Endothelial cell (in vitro differentiated cells): ENCODE measurements at regions not wholly inside any gene's neighbourhood (a gene's known extent, or its start where the extent isn't known, plus 50 kb on each side); places are given as distances from the start of the nearest gene placed in this dataset.
"Not testable (repeated sequence)": the region's sequence is repeated elsewhere in the genome, so short reads cannot be mapped to it uniquely, and the experiment has no call there.

Source experiments
- DNase-seq: peaks from one replicate; pipeline ENCODE4 v3.0.0; 2021; ENCODE audit warnings: low spot score
- H3K27ac Mint-ChIP-seq: one replicate; pipeline ENCODE4 v1.8.0; 2021; ENCODE audit warnings: mixed read lengths, inconsistent platforms; ENCODE audit not compliant: unreplicated experiment
- H3K27me3 Mint-ChIP-seq: one replicate; pipeline ENCODE4 v1.8.0; 2021; ENCODE audit warnings: mild to moderate bottlenecking, moderate library complexity, mixed read lengths, inconsistent platforms; ENCODE audit not compliant: unreplicated experiment
- H3K36me3 Mint-ChIP-seq: one replicate; pipeline ENCODE4 v1.8.0; 2021; ENCODE audit warnings: mild to moderate bottlenecking, low read depth, mixed read lengths, inconsistent platforms; ENCODE audit not compliant: unreplicated experiment
- H3K4me1 Mint-ChIP-seq: one replicate; pipeline ENCODE4 v1.8.0; 2021; ENCODE audit warnings: mild to moderate bottlenecking, mixed read lengths, inconsistent platforms; ENCODE audit not compliant: unreplicated experiment
- H3K4me3 Mint-ChIP-seq: one replicate; pipeline ENCODE4 v1.8.0; 2021; ENCODE audit warnings: mild to moderate bottlenecking, mixed read lengths, inconsistent platforms; ENCODE audit not compliant: unreplicated experiment
- H3K9me3 Mint-ChIP-seq: one replicate; pipeline ENCODE4 v1.8.0; 2021; ENCODE audit warnings: mixed read lengths, inconsistent platforms; ENCODE audit not compliant: unreplicated experiment
- TF ChIP-seq, protein P1 (sequence below): fragments of 200-600 bp; sonication (generic); IDR thresholded peaks from one replicate; pipeline ENCODE4 v1.5.0; 2021; ENCODE audit warnings: antibody characterized with exemption; ENCODE audit not compliant: unreplicated experiment

GRCh38 chr5:40441733-40442132, 238.0 kb upstream of the PTGER4 start:
- H3K4me3 Mint-ChIP-seq = no peak overlapping the region
- no peaks in the 10 kb centered on the region for H3K9me3 Mint-ChIP-seq
- DNase-seq = no peak
- no peak overlapping the region for H3K27ac Mint-ChIP-seq
- peaks cover 4% of the 10 kb centered on the region for H3K4me1 Mint-ChIP-seq
- no peaks in the 10 kb centered on the region for H3K36me3 Mint-ChIP-seq
- TF ChIP-seq, protein P1, sequence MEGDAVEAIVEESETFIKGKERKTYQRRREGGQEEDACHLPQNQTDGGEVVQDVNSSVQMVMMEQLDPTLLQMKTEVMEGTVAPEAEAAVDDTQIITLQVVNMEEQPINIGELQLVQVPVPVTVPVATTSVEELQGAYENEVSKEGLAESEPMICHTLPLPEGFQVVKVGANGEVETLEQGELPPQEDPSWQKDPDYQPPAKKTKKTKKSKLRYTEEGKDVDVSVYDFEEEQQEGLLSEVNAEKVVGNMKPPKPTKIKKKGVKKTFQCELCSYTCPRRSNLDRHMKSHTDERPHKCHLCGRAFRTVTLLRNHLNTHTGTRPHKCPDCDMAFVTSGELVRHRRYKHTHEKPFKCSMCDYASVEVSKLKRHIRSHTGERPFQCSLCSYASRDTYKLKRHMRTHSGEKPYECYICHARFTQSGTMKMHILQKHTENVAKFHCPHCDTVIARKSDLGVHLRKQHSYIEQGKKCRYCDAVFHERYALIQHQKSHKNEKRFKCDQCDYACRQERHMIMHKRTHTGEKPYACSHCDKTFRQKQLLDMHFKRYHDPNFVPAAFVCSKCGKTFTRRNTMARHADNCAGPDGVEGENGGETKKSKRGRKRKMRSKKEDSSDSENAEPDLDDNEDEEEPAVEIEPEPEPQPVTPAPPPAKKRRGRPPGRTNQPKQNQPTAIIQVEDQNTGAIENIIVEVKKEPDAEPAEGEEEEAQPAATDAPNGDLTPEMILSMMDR = no peak
- H3K27me3 Mint-ChIP-seq = no peaks in the 10 kb centered on the region

DNA sequence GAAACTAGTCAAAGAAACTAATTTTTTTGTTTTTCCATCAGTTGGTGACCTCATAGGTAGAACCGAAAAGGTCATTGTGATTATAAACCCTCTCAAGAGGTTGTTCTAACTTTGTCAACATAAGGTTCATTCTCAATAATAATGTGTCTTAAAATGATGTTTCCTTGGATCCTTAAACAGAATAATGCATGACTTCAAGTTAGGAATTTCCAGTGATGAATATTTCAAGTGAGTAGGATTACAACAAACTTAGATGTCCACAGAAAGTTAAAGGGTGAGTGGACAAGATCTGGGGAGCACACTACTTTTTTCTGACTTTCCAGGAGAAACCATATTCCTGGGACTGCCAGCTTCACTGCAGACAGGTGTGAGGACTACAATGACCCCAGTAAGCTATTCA, 239.0 kb upstream of the PTGER4 start:
- no peaks in the 10 kb centered on the region for H3K9me3 Mint-ChIP-seq
- no peaks in the 10 kb centered on the region for H3K36me3 Mint-ChIP-seq
- H3K27ac Mint-ChIP-seq = no peak overlapping the region
- no peak overlapping the region for H3K4me3 Mint-ChIP-seq
- TF ChIP-seq, protein P1 = no peak
- no peaks in the 10 kb centered on the region for H3K27me3 Mint-ChIP-seq
- peaks cover 4% of the 10 kb centered on the region for H3K4me1 Mint-ChIP-seq
- DNase-seq = no peak

GRCh38 chr5:40439103-40439502, 240.6 kb upstream of the PTGER4 start:
- H3K36me3 Mint-ChIP-seq, H3K27ac Mint-ChIP-seq, DNase-seq, H3K4me3 Mint-ChIP-seq, H3K9me3 Mint-ChIP-seq, H3K4me1 Mint-ChIP-seq, H3K27me3 Mint-ChIP-seq: not testable (repeated sequence)

DNA sequence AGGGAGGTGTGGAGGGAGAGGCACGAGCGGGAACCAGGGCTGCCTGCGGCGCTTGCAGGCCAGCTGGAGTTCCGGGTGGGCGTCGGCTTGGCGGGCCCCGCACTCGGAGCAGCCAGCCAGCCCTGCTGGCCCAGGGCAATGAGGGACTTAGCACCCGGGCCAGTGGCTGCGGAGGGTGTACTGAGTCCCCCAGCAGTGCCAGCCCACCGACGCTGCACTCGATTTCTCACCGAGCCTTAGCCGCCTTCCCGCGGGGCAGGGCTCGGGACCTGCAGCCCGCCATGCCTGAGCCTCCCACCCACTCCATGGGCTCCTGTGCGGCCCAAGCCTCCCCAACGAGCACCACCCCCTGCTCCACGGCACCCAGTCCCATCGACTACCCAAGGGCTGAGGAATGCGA, 241.1 kb upstream of the PTGER4 start:
- H3K4me3 Mint-ChIP-seq, H3K27me3 Mint-ChIP-seq, H3K9me3 Mint-ChIP-seq, DNase-seq, H3K27ac Mint-ChIP-seq, H3K36me3 Mint-ChIP-seq, H3K4me1 Mint-ChIP-seq: not testable (repeated sequence)

DNA sequence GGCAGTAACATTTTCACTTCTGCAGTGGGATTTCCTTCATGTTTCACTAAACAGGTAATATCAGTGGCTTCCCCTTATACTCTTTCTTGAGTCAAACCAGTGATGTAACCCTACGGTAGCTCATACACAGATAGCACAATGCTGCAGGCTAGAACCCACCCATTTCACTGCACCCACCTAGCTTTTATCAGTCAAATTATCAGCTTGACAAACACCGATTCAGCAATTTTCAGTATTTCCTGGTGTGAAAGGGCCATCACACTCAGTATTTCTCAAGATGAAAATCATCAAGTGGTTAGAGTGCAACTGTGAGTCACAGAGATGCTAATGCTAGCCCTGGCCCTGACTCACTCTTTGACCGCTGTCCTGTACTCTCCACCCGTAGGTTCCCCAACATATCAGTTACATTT, 242.3 kb upstream of the PTGER4 start:
- no peak for DNase-seq
- Mint-ChIP-seq H3K4me1 (peaks cover 3% of the 10 kb centered on the region), H3K9me3 (no peaks in the 10 kb centered on the region), H3K36me3 (no peaks in the 10 kb centered on the region), H3K4me3 (no peak overlapping the region), H3K27ac (no peak overlapping the region), H3K27me3 (no peaks in the 10 kb centered on the region)
- TF ChIP-seq, protein P1 = no peak

GRCh38 chr5:40436535-40437237, 243.0 kb upstream of the PTGER4 start:
- Mint-ChIP-seq H3K4me1 (no peaks in the 10 kb centered on the region), H3K36me3 (no peaks in the 10 kb centered on the region), H3K27me3 (no peaks in the 10 kb centered on the region), H3K9me3 (no peaks in the 10 kb centered on the region), H3K27ac (no peak overlapping the region), H3K4me3 (no peak overlapping the region)
- TF ChIP-seq, protein P1 = no peak
- DNase-seq = no peak

DNA sequence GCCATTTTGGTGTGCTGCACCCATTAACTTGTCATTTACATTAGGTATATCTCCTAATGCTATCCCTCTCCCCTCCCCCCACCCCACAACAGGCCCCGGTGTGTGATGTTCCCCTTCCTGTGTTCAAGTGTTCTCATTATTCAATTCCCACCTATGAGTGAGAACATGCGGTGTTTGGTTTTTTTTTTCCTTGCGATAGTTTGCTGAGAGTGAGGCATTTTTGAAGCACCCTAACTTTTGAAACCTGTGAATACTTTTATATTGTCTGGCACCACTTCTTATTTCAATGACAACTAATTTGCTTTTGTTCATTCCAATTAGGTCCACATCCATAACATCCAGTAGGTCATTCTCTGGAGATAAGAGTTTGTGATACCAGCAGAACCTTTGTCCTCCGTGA, 244.0 kb upstream of the PTGER4 start:
- H3K27me3 Mint-ChIP-seq, DNase-seq, H3K36me3 Mint-ChIP-seq, H3K4me3 Mint-ChIP-seq, H3K4me1 Mint-ChIP-seq, H3K9me3 Mint-ChIP-seq, H3K27ac Mint-ChIP-seq: not testable (repeated sequence)
